ENCODE measurements at regions not wholly inside any gene's neighbourhood (a gene's known extent, or its start where the extent isn't known, plus 50 kb on each side); places are given as distances from the start of the nearest gene placed in this dataset.
"Not testable (repeated sequence)": the region's sequence is repeated elsewhere in the genome, so short reads cannot be mapped to it uniquely, and the experiment has no call there.

DNA sequence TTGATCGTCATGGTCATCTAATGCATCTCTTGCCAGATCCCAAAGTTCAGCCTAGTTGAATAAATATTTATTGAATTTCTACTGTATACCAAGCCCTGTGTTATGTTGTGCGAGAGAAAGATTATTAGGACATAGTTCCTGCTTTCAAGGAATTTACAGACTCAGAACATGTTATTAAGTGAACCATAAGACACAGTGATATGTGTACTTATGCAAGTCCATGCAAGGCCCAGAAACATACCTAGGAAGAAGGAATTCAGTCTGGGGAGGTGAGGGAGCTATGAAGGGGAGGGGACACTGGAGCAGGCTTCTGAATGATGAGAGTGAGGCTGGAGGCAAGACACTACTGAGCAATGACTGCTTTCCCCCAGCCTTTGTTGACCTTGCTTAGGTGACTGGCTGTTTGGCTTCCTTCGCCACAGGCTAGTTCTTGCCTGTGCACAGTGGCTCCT lies 81.4 kb downstream of the ACAA2 start:
- no peaks in the 10 kb centered on the region for H3K36me3 Mint-ChIP-seq (ENCODE audit: low read depth)
- no peaks in the 10 kb centered on the region for H3K4me1 Mint-ChIP-seq (ENCODE audit: low read depth)
- H3K27me3 Mint-ChIP-seq = peaks cover 4% of the 10 kb centered on the region
- H3K4me3 Mint-ChIP-seq = no peak overlapping the region
- H3K27ac Mint-ChIP-seq = no peak overlapping the region
- H3K9me3 Mint-ChIP-seq = no peaks in the 10 kb centered on the region
- no peak for DNase-seq

DNA sequence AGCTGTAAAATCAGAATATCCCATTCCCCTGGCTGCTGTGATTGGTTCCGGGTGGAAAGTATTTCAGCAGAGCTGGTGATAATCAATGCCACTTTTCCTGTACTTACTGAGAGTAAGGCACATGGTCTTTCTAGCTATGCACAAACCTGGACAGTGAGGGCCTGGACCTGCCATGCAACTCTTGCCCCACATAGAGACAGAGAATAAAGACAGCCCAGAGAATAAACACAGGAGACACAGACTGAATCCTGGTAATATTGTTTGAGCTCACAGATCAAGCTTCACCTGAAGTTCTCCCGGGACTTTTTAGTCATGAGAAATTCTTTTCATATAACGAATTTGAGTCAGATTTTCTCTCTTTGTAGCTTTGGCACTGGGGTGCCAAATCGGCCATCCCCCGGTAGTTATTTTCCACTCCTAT lies 81.9 kb downstream of the ACAA2 start:
- Mint-ChIP-seq H3K4me3 (no peak overlapping the region), H3K36me3 (ENCODE audit: low read depth) (no peaks in the 10 kb centered on the region), H3K27me3 (no peaks in the 10 kb centered on the region), H3K4me1 (ENCODE audit: low read depth) (no peaks in the 10 kb centered on the region), H3K9me3 (no peaks in the 10 kb centered on the region), H3K27ac (no peak overlapping the region)
- no peak for DNase-seq

GRCh38 chr18:49730951-49731391 lies 82.4 kb downstream of the ACAA2 start:
- H3K27ac Mint-ChIP-seq = no peak overlapping the region
- no peak overlapping the region for H3K4me3 Mint-ChIP-seq
- no peaks in the 10 kb centered on the region for H3K27me3 Mint-ChIP-seq
- no peaks in the 10 kb centered on the region for H3K9me3 Mint-ChIP-seq
- H3K4me1 Mint-ChIP-seq (ENCODE audit: low read depth) = no peaks in the 10 kb centered on the region
- H3K36me3 Mint-ChIP-seq (ENCODE audit: low read depth) = no peaks in the 10 kb centered on the region
- DNase-seq = no peak

GRCh38 chr18:49728542-49728941 lies 84.8 kb downstream of the ACAA2 start:
- Mint-ChIP-seq H3K36me3 (ENCODE audit: low read depth) (no peaks in the 10 kb centered on the region), H3K4me1 (ENCODE audit: low read depth) (peaks cover 6% of the 10 kb centered on the region), H3K27ac (no peak overlapping the region), H3K9me3 (no peaks in the 10 kb centered on the region), H3K4me3 (no peak overlapping the region), H3K27me3 (no peaks in the 10 kb centered on the region)
- DNase-seq = peak; percentile 44

DNA sequence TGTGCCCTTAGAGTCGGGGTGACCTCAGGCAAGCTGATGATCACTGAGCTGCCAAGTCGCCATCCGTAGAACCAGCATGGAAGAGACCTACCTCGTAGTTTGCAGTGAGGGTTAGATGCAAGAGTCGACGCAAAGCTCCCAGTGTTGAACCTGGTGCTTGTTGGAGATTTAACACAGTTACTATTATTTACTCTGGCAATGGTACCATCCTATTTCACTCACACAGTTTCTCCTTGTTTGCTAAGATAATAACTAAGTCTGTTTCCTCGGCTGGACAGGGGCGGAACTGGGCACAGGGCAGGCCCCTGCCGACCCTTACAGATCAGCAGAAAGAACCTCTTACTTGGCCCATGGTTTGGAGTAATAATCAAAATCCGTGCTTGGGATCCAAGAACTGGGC lies 85.5 kb downstream of the ACAA2 start:
- Mint-ChIP-seq H3K4me3 (no peak overlapping the region), H3K27ac (no peak overlapping the region)

GRCh38 chr18:49726675-49726963 lies 86.7 kb downstream of the ACAA2 start:
- Mint-ChIP-seq H3K27ac (no peak overlapping the region), H3K36me3 (ENCODE audit: low read depth) (no peaks in the 10 kb centered on the region), H3K27me3 (peaks cover 10% of the 10 kb centered on the region), H3K4me3 (no peak overlapping the region), H3K4me1 (ENCODE audit: low read depth) (peaks cover 10% of the 10 kb centered on the region), H3K9me3 (no peaks in the 10 kb centered on the region)
- DNase-seq = no peak

More for the DNA sequence above, 85.5 kb downstream of the ACAA2 start:
- Mint-ChIP-seq H3K27me3 (peaks cover under 1% of the 10 kb centered on the region), H3K4me1 (ENCODE audit: low read depth) (peaks cover 10% of the 10 kb centered on the region), H3K36me3 (ENCODE audit: low read depth) (no peaks in the 10 kb centered on the region), H3K9me3 (no peaks in the 10 kb centered on the region)
- DNase-seq = no peak

GRCh38 chr18:49725809-49726674 lies 87.3 kb downstream of the ACAA2 start:
- Mint-ChIP-seq H3K9me3 (no peaks in the 10 kb centered on the region), H3K4me3 (no peak overlapping the region)

DNA sequence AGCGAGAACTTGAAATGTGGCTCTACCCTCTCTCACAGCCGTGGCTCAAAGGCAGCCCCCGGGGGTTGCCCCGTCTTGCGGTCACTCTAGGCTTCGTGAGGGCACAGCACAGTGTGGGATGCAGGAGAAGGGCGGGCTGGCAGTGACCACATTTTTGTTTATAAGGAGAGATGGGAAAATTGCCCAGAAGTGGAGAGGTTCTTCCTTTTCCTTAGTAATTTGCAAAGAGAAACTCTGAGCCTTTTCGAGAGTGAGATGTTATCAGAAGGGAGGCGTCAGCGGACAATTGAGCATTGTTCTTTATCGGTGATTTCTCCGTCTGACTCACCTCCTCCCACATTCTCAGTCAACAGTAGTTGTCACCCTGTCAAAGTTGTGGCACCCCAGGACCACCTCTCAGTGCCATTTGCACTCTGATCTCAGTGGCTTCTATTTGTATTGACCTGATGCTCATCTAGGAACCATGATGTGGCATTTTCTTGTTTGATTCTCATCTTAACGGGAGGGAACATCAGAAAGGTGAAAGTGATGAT lies 89.6 kb downstream of the ACAA2 start:
- no peaks in the 10 kb centered on the region for H3K36me3 Mint-ChIP-seq (ENCODE audit: low read depth)
- no peak overlapping the region for H3K4me3 Mint-ChIP-seq
- no peak for DNase-seq
- H3K4me1 Mint-ChIP-seq (ENCODE audit: low read depth) = peaks cover 10% of the 10 kb centered on the region
- H3K27ac Mint-ChIP-seq = no peak overlapping the region
- peaks cover 12% of the 10 kb centered on the region for H3K27me3 Mint-ChIP-seq
- no peaks in the 10 kb centered on the region for H3K9me3 Mint-ChIP-seq

More at GRCh38 chr18:49725809-49726674, 87.3 kb downstream of the ACAA2 start:
- H3K36me3 Mint-ChIP-seq (ENCODE audit: low read depth) = no peaks in the 10 kb centered on the region
- peaks cover 10% of the 10 kb centered on the region for H3K4me1 Mint-ChIP-seq (ENCODE audit: low read depth)
- peaks cover 12% of the 10 kb centered on the region for H3K27me3 Mint-ChIP-seq
- H3K27ac Mint-ChIP-seq = no peak overlapping the region
- DNase-seq = no peak

DNA sequence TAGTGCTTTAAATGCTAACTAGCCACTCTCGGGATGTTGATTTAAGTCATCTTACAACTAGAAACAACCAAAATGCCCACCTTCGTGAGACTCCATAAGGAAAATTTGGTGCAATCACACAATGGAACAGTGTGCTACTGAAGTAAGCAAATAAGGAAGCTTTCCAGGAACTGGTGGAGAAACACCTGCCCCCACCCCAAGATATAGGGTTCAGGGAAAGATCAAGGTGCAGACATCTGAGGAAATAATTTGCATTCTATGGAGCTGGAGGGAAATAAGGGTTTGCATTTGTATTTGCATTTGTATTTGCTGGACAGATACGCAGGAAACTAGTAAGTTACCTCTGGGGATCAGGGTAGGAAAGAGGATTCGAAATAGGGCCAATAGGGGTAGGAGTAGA lies 90.9 kb downstream of the ACAA2 start:
- Mint-ChIP-seq H3K27me3 (peaks cover 20% of the 10 kb centered on the region), H3K4me1 (ENCODE audit: low read depth) (peaks cover 10% of the 10 kb centered on the region), H3K27ac (no peak overlapping the region), H3K4me3 (no peak overlapping the region), H3K36me3 (ENCODE audit: low read depth) (no peaks in the 10 kb centered on the region), H3K9me3 (no peaks in the 10 kb centered on the region)
- DNase-seq = no peak

DNA sequence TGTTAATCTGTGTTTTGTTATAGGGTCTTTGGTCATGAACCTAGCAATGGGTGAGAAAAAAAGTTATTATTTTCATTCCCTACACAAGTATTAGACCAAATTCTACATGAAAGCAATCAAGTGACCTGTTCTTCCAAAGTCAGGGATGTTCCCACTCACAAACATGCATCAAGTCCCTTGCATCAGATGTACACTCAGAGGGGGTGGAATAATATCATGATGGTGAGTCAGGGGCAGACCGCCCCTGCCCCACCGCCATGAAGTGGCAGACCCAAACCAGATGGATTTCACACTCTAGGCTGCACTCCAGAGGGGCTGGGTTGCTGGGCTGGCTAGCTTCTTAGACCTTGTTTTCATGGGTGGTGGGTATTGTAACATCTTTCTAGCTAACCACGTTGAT lies 91.4 kb downstream of the ACAA2 start:
- Mint-ChIP-seq H3K36me3 (ENCODE audit: low read depth) (no peaks in the 10 kb centered on the region), H3K4me3 (no peak overlapping the region), H3K27ac (no peak overlapping the region), H3K4me1 (ENCODE audit: low read depth) (peaks cover 10% of the 10 kb centered on the region), H3K27me3 (peaks cover 23% of the 10 kb centered on the region), H3K9me3 (no peaks in the 10 kb centered on the region)
- DNase-seq = no peak

GRCh38 chr18:49720944-49721343 lies 92.4 kb downstream of the ACAA2 start:
- H3K4me1 Mint-ChIP-seq (ENCODE audit: low read depth); H3K27ac Mint-ChIP-seq; H3K4me3 Mint-ChIP-seq; H3K36me3 Mint-ChIP-seq (ENCODE audit: low read depth); H3K9me3 Mint-ChIP-seq; DNase-seq: not testable (repeated sequence)
- H3K27me3 Mint-ChIP-seq = peaks cover 26% of the 10 kb centered on the region

GRCh38 chr18:49717617-49718016 lies 95.7 kb downstream of the ACAA2 start:
- no peaks in the 10 kb centered on the region for H3K9me3 Mint-ChIP-seq

DNA sequence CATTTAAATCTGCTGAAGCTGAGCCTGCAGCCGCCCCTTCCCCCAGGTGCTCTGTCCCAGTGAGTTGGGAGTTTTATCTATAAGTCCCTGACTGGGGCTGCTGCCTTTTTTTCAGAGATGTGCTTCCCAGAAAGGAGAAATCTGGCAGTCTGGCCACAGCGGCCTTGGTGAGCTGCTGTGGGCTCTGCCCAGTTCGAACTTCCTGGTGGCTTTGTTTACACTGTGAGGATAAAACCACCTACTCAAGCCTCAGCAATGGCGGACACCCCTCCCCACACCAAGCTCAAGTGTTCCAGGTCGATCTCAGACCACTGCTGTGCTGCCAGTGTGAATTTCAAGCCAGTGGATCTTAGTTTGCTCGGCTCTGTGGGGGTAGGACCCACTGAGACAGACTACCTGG lies 97.3 kb downstream of the ACAA2 start:
- no peak for DNase-seq
- Mint-ChIP-seq H3K36me3 (ENCODE audit: low read depth) (no peaks in the 10 kb centered on the region), H3K9me3 (no peaks in the 10 kb centered on the region), H3K27me3 (peaks cover 19% of the 10 kb centered on the region), H3K4me3 (no peak overlapping the region), H3K4me1 (ENCODE audit: low read depth) (no peaks in the 10 kb centered on the region), H3K27ac (no peak overlapping the region)

More at GRCh38 chr18:49717617-49718016, 95.7 kb downstream of the ACAA2 start:
- no peak for DNase-seq
- Mint-ChIP-seq H3K36me3 (ENCODE audit: low read depth) (no peaks in the 10 kb centered on the region), H3K4me1 (ENCODE audit: low read depth) (no peaks in the 10 kb centered on the region), H3K27me3 (peaks cover 29% of the 10 kb centered on the region), H3K27ac (no peak overlapping the region), H3K4me3 (no peak overlapping the region)

DNA sequence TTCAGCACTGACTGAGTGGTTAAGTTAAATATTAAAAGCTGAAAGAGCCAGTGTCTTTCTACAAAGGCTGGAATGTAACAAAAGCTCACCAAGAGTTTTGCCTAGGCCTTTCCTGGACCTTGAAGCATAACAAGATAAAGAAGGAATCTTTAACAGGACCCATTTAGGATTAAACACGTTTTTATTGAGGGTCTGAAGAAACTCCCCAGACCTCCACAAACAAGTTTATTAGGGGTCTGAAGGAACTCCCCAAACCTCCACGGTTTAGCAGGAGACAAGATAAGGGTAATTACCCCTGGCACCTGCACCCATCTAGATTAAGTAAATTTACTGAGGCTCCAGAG lies 104.0 kb downstream of the ACAA2 start:
- H3K9me3 Mint-ChIP-seq = no peaks in the 10 kb centered on the region
- H3K4me3 Mint-ChIP-seq = no peak overlapping the region
- no peaks in the 10 kb centered on the region for H3K27me3 Mint-ChIP-seq
- H3K27ac Mint-ChIP-seq = no peak overlapping the region
- H3K4me1 Mint-ChIP-seq (ENCODE audit: low read depth) = no peaks in the 10 kb centered on the region
- DNase-seq = no peak
- H3K36me3 Mint-ChIP-seq (ENCODE audit: low read depth) = no peaks in the 10 kb centered on the region

DNA sequence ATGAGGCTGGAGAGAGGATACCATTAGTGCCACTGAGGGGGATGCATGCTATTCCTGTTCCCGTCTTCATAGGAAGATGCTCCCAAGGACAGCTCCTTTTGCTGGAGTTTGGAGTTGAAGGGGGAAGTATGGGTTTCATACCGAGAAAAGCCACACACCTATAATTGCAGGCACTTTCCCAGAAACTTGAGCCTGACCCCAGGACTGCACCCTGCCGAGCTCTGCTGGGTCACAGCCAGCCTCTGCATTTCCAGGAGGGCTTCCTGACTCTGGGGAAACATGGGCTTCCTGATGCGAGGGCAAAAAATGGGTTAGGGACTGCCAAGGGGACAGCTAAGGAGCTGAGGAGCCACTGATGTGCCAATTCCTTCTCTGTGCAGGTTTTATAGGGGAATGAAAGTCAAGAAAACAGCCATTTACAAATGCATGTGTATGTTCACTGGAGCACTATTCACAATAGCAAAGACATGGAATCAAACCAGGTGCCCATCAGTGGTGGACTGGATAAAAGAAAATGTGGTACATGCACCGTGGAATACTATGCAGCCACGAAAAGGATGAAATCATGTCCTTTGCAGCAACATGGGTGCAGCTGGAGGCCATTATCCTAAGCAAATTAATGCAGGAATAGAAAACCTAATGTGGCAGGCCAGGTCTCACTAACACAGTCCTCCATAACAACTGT lies 104.5 kb downstream of the ACAA2 start:
- Mint-ChIP-seq H3K4me1 (ENCODE audit: low read depth) (no peaks in the 10 kb centered on the region), H3K36me3 (ENCODE audit: low read depth) (no peaks in the 10 kb centered on the region), H3K27ac (no peak overlapping the region), H3K4me3 (no peak overlapping the region), H3K27me3 (no peaks in the 10 kb centered on the region), H3K9me3 (no peaks in the 10 kb centered on the region)
- DNase-seq = no peak
